ENCODE measurements at regions not wholly inside any gene's neighbourhood (a gene's known extent, or its start where the extent isn't known, plus 50 kb on each side); places are given as distances from the start of the nearest gene placed in this dataset.

GRCh38 chr6:82073484-82073883, 174.1 kb downstream of the IBTK start:
- no peak overlapping the region for H3K4me3 Mint-ChIP-seq
- no peaks in the 10 kb centered on the region for H3K27me3 Mint-ChIP-seq (ENCODE audit: low read depth)
- TF ChIP-seq, protein P1, sequence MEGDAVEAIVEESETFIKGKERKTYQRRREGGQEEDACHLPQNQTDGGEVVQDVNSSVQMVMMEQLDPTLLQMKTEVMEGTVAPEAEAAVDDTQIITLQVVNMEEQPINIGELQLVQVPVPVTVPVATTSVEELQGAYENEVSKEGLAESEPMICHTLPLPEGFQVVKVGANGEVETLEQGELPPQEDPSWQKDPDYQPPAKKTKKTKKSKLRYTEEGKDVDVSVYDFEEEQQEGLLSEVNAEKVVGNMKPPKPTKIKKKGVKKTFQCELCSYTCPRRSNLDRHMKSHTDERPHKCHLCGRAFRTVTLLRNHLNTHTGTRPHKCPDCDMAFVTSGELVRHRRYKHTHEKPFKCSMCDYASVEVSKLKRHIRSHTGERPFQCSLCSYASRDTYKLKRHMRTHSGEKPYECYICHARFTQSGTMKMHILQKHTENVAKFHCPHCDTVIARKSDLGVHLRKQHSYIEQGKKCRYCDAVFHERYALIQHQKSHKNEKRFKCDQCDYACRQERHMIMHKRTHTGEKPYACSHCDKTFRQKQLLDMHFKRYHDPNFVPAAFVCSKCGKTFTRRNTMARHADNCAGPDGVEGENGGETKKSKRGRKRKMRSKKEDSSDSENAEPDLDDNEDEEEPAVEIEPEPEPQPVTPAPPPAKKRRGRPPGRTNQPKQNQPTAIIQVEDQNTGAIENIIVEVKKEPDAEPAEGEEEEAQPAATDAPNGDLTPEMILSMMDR (IDR thresholded peaks at IDR 0.05; ENCODE audit: unreplicated experiment in 3 of 3), result no peak
- no peaks in the 10 kb centered on the region for H3K9me3 Mint-ChIP-seq
- no peak overlapping the region for H3K27ac Mint-ChIP-seq
- H3K36me3 Mint-ChIP-seq (ENCODE audit: low read depth), result no peaks in the 10 kb centered on the region
- peaks cover 9% of the 10 kb centered on the region for H3K4me1 Mint-ChIP-seq

- Mint-ChIP-seq H3K9me3 (no peaks in the 10 kb centered on the region), H3K27ac (no peak overlapping the region), H3K4me1 (peaks cover 9% of the 10 kb centered on the region), H3K36me3 (ENCODE audit: low read depth) (no peaks in the 10 kb centered on the region), H3K27me3 (ENCODE audit: low read depth) (no peaks in the 10 kb centered on the region), H3K4me3 (no peak overlapping the region)
- TF ChIP-seq, protein P1 (IDR thresholded peaks at IDR 0.05; ENCODE audit: unreplicated experiment in 3 of 3), result no peak
Measured at GRCh38 chr6:82072751-82073150, 174.8 kb downstream of the IBTK start.

GRCh38 chr6:82072121-82072521, 175.4 kb downstream of the IBTK start:
- peaks cover 7% of the 10 kb centered on the region for H3K4me1 Mint-ChIP-seq
- H3K27ac Mint-ChIP-seq, result peak overlapping the region in 1 of 3 experiments; percentile 47
- H3K36me3 Mint-ChIP-seq (ENCODE audit: low read depth), result no peaks in the 10 kb centered on the region
- TF ChIP-seq, protein P1 (IDR thresholded peaks at IDR 0.05; ENCODE audit: unreplicated experiment in 3 of 3), result no peak
- no peak overlapping the region for H3K4me3 Mint-ChIP-seq
- no peaks in the 10 kb centered on the region for H3K27me3 Mint-ChIP-seq (ENCODE audit: low read depth)
- no peaks in the 10 kb centered on the region for H3K9me3 Mint-ChIP-seq

DNA sequence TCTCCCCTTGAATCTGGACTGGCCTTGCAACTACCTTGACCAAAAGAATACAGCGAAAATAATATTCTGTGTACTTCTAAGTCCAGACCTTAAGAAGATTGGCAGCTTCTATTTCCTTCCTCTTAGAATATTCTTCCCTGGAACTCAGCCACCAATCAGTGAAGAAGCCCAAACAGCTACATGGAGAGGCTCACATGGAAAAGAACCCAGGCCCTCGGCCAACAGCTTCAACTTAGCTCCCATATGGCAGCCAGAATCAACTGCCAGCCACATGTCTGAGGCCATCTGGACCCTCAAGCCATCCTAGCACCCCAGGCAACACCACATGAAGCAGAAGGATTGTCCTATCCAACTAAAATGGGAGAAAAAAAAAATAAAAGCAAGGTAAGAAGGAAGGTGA, 178.8 kb downstream of the IBTK start:
- TF ChIP-seq, protein P1 (IDR thresholded peaks at IDR 0.05; ENCODE audit: unreplicated experiment in 3 of 3), result no peak
- no peaks in the 10 kb centered on the region for H3K4me1 Mint-ChIP-seq
- no peaks in the 10 kb centered on the region for H3K27me3 Mint-ChIP-seq (ENCODE audit: low read depth)
- H3K36me3 Mint-ChIP-seq (ENCODE audit: low read depth), result no peaks in the 10 kb centered on the region
- H3K4me3 Mint-ChIP-seq, result no peak overlapping the region
- no peaks in the 10 kb centered on the region for H3K9me3 Mint-ChIP-seq
- no peak overlapping the region for H3K27ac Mint-ChIP-seq

GRCh38 chr6:82066991-82067411, 180.5 kb downstream of the IBTK start:
- H3K4me1 Mint-ChIP-seq, result no peaks in the 10 kb centered on the region
- H3K4me3 Mint-ChIP-seq, result no peak overlapping the region
- no peak overlapping the region for H3K27ac Mint-ChIP-seq
- TF ChIP-seq, protein P1 (IDR thresholded peaks at IDR 0.05; ENCODE audit: unreplicated experiment in 3 of 3), result no peak
- H3K27me3 Mint-ChIP-seq (ENCODE audit: low read depth), result no peaks in the 10 kb centered on the region
- H3K9me3 Mint-ChIP-seq, result no peaks in the 10 kb centered on the region
- H3K36me3 Mint-ChIP-seq (ENCODE audit: low read depth), result no peaks in the 10 kb centered on the region

DNA sequence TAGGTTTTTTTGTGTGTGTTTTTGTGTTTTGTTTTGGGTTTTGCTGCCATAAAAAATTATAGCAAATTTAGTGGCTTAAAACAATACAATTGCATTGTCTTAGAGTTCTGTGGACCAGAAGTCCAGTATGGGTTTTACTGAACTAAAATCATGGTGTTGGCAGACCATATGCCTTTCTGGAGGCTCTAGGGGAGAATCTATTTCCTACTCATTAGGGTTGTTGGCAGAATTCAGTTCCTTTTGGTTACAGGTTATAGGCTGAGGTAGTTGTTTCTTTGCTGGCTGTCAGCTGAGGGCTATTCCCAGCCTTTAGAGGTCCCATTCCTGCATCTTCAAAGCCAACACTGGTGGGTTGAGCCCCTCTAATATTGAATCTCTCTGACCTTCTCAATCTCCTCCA, 181.3 kb downstream of the IBTK start:
- TF ChIP-seq, protein P1 (IDR thresholded peaks at IDR 0.05; ENCODE audit: unreplicated experiment in 3 of 3), result no peak
- Mint-ChIP-seq H3K36me3 (ENCODE audit: low read depth) (no peaks in the 10 kb centered on the region), H3K9me3 (no peaks in the 10 kb centered on the region), H3K27me3 (ENCODE audit: low read depth) (no peaks in the 10 kb centered on the region), H3K27ac (no peak overlapping the region), H3K4me3 (no peak overlapping the region), H3K4me1 (no peaks in the 10 kb centered on the region)
